NOMO-1 (cell line): ENCODE measurements at regions not wholly inside any gene's neighbourhood (a gene's known extent, or its start where the extent isn't known, plus 50 kb on each side); places are given as distances from the start of the nearest gene placed in this dataset.

Experiments
- DNase-seq, 2 experiments: peaks; one replicate each; lab custom pipeline; 2025; ENCODE audit not compliant: unreplicated experiment in 2 of 2; lab: John Stamatoyannopoulos, UW

DNA sequence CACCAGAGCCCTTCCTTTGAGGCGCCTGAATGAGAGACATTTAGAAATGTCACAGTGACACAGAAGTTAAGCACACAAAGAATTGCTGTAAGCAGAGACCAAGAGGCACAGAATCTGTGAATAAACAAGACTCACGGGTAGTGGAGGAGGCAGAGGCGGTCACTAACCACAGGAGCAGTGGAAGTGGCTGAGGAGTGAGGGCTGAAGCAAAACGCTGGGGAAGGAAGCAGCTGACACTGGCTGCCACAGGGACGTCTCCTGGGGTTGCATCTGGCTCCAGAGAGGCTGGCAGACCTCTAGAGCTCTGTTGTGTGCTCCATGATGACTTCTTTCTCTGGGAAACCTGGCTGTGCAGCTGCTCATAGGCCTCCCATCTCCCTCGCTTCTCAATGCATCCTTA, 65.0 kb upstream of the SLC2A12 start:
- DNase-seq, result no peak

DNA sequence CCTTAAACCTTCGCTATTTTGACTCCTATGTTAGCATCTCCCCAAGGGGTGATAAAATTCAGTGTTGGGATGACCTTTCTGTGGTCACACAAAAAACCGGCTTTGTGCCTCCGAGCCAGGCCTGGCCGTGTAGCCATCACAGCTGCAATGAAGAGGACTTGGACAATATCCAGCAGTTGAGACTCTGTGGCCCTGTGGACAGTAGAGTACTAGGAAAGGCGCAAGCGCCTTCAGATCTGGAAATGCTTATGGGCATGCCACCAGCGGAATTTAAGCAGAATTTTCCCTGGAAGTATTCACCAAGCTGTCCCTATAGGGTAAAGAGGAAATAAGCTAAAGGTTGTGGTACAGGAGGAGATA, 63.3 kb upstream of the SLC2A12 start:
- no peak for DNase-seq

DNA sequence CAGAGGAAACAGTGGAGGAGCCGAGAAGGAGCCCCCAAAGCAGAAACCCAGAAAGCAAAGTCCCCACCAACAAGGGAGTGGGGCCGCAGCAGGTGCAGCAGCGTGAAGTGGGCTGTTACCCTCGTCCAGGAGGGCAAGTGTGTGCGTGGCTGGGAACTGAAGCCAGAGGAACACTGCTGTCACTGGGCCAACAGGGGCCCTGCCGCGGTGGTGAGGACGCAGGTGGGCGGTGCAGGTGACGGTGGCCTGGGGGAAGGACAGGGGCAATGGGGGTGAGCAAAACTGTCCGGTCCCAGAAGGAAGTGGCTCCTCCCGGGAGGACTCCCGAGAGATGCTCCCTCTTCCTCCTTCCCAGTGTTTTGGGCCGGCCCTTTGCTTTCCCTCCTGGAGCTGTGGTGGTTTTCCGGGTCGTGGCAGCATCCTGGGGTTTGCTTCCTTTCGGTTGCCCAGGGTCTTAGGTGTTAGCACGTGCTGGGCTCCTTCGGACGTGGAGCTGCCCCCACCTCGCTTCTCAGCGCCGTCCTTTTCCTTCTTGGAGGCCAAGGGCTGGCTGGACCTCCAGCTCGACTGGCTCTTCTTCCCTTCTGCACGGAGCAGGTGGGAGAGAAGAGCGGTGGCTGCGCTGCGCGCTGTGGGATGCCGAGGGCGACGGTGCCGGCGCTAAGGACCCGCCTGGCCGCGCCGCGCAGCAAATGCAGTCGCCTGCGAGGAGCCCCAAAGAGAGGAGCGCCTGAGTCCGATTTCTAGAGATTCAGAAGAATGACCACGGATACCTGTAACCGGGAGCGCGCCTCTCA, 62.7 kb upstream of the SLC2A12 start:
- DNase-seq, result no peak

DNA sequence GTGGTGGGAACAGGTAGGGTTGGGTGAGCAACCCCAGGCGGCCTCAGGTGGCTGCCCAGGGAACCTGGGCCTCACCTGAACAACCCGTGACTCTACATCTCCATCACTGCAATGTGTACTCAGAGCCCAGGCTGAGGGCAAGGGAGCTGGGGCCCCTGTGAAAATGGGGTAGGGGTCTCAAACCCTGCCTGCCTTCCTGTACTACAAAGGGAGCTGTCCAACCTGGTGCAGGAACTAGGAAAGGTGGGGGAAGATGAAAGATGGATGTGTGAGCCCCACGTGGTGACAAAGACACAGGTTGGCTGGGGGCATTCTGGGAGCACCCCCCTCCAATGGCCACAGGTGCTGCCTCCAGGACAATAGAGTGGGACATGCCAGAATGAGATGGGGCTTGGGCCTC, 62.1 kb upstream of the SLC2A12 start:
- no peak for DNase-seq

- no peak for DNase-seq
Measured at GRCh38 chr6:134111726-134112125, 59.3 kb upstream of the SLC2A12 start.

DNA sequence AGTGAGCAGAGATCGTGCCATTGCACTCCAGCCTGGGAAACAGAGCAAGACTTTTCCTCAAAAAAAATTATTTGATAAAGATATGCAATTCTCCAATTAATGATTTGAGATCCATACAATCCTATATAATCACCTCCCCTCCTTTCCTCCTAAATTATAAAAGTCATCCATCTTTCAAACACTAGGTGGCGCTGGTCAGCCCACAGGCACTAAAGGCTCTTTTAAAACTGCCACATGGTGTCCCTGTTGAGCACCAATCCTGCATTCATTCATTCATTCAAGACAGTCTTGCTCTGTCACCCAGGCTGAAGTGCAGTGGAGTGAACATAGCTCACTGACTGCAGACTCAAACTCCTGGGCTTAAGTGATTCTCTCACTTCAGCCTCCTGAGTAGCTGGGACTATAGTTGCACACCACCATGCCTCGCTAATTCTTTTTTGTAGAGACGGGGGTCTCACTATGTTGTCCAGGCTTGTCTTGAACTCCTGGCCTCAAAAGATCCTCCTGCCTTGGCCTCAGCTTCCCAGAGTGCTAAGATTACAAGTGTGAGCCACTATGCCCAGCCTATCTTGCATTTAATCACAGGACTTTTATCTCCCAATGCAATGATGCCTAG, 58.7 kb upstream of the SLC2A12 start:
- peak; percentile 25 to 43 for DNase-seq

GRCh38 chr6:134106702-134107101, 54.3 kb upstream of the SLC2A12 start:
- no peak for DNase-seq

- DNase-seq, result no peak
Measured at GRCh38 chr6:134105940-134106339, 53.5 kb upstream of the SLC2A12 start.

- no peak for DNase-seq
Measured at GRCh38 chr6:134103006-134103405, 50.6 kb upstream of the SLC2A12 start.
